Stomach (tissue), 8 donors: ENCODE measurements at regions not wholly inside any gene's neighbourhood (a gene's known extent, or its start where the extent isn't known, plus 50 kb on each side); places are given as distances from the start of the nearest gene placed in this dataset.

Experiments
- DNase-seq, 2 donors: peaks; one replicate each; pipeline versions ENCODE4 v3.0.0 to v3.0.0-alpha.2; 2013 to 2019
- H3K27ac ChIP-seq, 5 donors: fragments of 200-600 bp in 4 of 5; sonication (generic) in 4 of 5; one replicate each; pipeline ENCODE4 v1.5.1; 2013 to 2019; ENCODE audit warnings: mild to moderate bottlenecking in 1 of 5, moderate library complexity in 1 of 5
- H3K27me3 ChIP-seq, 3 donors: fragments of 200-600 bp; sonication (generic); one replicate each; pipeline ENCODE4 v1.5.1; 2017 to 2019; ENCODE audit warnings: mixed run types in 1 of 3
- H3K36me3 ChIP-seq, 4 donors: fragments of 200-600 bp; sonication (generic); 1 replicate in 3 of 4; 2 replicates in 1 of 4; pipeline ENCODE4 v1.5.1; 2016 to 2019
- H3K4me1 ChIP-seq, 4 donors: fragments of 200-600 bp; sonication (generic); one replicate each; pipeline ENCODE4 v1.5.1; 2016 to 2019
- H3K4me3 ChIP-seq, 4 donors: fragments of 200-600 bp; sonication (generic) in 3 of 4; one replicate each; pipeline ENCODE4 v1.5.1; 2016 to 2019; ENCODE audit warnings: mild to moderate bottlenecking in 1 of 4
- H3K9me3 ChIP-seq, 4 donors: fragments of 200-600 bp; sonication (generic); one replicate each; pipeline ENCODE4 v1.5.1; 2016 to 2019
- EP300 ChIP-seq: sonication (generic); formaldehyde crosslinking; IDR thresholded peaks from one replicate; pipeline ENCODE4 v1.6.1; 2017; ENCODE audit warnings: antibody characterized with exemption
- POLR2A ChIP-seq, 4 donors: fragments of 450-650 bp; IDR thresholded peaks; one replicate each; pipeline ENCODE4 v1.6.1; 2016; ENCODE audit warnings: antibody characterized with exemption in 4 of 4, control low read depth in 2 of 4, mild to moderate bottlenecking in 1 of 4, moderate library complexity in 1 of 4
- POLR2AphosphoS5 ChIP-seq, 3 donors: sonication (generic); formaldehyde crosslinking; IDR thresholded peaks; one replicate each; pipeline ENCODE4 v1.6.1; 2016; ENCODE audit warnings: antibody characterized with exemption in 3 of 3
- whole genome bisulfite sequencing, 5 donors: extraction: QIAGEN DNeasy Blood & Tissue Kit in 3 of 5; methylation state at CpG; one replicate each; pipeline versions ENCODE4 v1.1.5 to v1.1.7; 2013 to 2018; 5-methylcytosine and 5-hydroxymethylcytosine counted together
- intact Hi-C: fragments of 100-400 bp; cut with DNase I; formaldehyde crosslinking; loops from one replicate; pipeline ENCODE4 v1.15.1; 2023; ENCODE audit warnings: low total_unique reads
- TF ChIP-seq, protein P1 (sequence below), 7 experiments: fragments of 450-650 bp in 4 of 7; fragments of 200-600 bp in 3 of 7; sonication (generic) in 3 of 7; IDR thresholded peaks; one replicate each; pipeline ENCODE4 v1.5.1; 2016 to 2019; ENCODE audit warnings: antibody characterized with exemption in 7 of 7, control low read depth in 2 of 7, mild to moderate bottlenecking in 1 of 7
- donor health status: healthy with polysubstance abuse.
- donor health status: Bipolar disorder and iron deficiency.
- donor health status: healthy.

DNA sequence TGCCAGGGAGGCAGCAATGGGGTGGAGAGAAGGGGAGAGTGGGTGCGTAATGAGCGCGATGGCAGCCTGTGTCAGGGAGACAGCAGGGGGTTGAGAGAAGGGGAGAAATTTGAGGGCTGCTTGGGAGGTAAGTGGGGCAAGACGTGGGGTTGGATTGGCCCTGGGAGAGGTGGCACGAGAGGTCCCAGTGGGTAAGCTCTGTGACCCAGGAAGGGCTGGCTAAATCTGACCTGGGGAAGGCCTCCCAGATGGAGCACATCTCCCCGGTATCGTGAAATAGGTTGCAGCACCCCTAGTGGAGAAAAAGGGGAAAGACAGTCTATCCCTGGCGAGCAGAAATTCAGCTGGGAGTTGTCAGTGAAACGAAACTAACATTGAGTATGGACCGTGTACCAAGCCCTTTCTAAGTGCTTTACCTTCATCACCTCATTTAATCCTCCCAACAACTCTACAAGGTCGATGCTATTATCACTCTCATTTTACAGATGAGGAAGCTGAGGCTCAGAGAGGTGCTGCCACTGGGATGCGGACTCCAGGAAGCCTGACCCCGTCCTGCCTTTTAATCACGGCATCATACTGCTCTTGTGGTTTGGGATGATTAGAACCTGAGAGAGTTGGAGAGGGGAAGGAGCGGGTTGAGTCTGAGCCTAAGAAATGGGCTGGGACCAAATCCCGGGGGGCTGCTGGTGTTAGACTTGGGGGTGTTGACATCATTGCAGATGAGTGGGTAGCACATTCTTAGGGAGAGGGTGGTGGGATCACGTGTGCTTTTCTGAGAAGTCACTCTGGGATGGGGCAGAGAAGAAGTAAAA is 56.6 kb upstream of the RPL11 start:
- H3K27ac ChIP-seq, result peak overlapping the region in 4 of 5 donors; percentile 70 to 84 (median 74)
- peaks cover 0 to 28% (median 16%) of the 10 kb centered on the region in 4 donors for H3K4me1 ChIP-seq
- H3K36me3 ChIP-seq, result no peaks in the 10 kb centered on the region
- peak; percentile 62 to 87 for DNase-seq
- no peak for TF ChIP-seq EP300
- TF ChIP-seq, protein P1, sequence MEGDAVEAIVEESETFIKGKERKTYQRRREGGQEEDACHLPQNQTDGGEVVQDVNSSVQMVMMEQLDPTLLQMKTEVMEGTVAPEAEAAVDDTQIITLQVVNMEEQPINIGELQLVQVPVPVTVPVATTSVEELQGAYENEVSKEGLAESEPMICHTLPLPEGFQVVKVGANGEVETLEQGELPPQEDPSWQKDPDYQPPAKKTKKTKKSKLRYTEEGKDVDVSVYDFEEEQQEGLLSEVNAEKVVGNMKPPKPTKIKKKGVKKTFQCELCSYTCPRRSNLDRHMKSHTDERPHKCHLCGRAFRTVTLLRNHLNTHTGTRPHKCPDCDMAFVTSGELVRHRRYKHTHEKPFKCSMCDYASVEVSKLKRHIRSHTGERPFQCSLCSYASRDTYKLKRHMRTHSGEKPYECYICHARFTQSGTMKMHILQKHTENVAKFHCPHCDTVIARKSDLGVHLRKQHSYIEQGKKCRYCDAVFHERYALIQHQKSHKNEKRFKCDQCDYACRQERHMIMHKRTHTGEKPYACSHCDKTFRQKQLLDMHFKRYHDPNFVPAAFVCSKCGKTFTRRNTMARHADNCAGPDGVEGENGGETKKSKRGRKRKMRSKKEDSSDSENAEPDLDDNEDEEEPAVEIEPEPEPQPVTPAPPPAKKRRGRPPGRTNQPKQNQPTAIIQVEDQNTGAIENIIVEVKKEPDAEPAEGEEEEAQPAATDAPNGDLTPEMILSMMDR (IDR thresholded peaks at IDR 0.05), result peak in 6 of 7 experiments; percentile 75 to 97 (median 94)
- no peak for TF ChIP-seq POLR2A (IDR thresholded peaks at IDR 0.05)
- TF ChIP-seq POLR2AphosphoS5 (IDR thresholded peaks at IDR 0.05), result peak; percentile 31 to 56 (median 31)
- H3K9me3 ChIP-seq, result no peaks in the 10 kb centered on the region
- WGBS, 5 donors, result 28 to 33% (median 32%) methylated on average over 17 of the region's 17 CpGs
- peak overlapping the region; percentile 29 to 46 (median 38) for H3K4me3 ChIP-seq
- H3K27me3 ChIP-seq, result no peaks in the 10 kb centered on the region
- intact Hi-C loops, result loop anchor here (5.0 kb wide), 1 partner anchor 138 kb away; no protein-coding TSS in a partner anchor

GRCh38 chr1:23634518-23634839 is 57.1 kb upstream of the RPL11 start:
- TF ChIP-seq, protein P1 (IDR thresholded peaks at IDR 0.05), result no peak
- TF ChIP-seq POLR2AphosphoS5 (IDR thresholded peaks at IDR 0.05) (no peak), EP300 (no peak), POLR2A (IDR thresholded peaks at IDR 0.05) (no peak)
- H3K36me3 ChIP-seq, result no peaks in the 10 kb centered on the region
- intact Hi-C loops, result no loop called here
- no peak for DNase-seq
- H3K27ac ChIP-seq, result peak overlapping the region in 4 of 5 donors; percentile 70 to 84 (median 74)
- H3K4me3 ChIP-seq, result no peak overlapping the region
- H3K4me1 ChIP-seq, result peaks cover 0 to 28% (median 16%) of the 10 kb centered on the region in 4 donors
- no peaks in the 10 kb centered on the region for H3K27me3 ChIP-seq
- WGBS, 5 donors, result 67 to 83% (median 72%) methylated on average over 2 of the region's 2 CpGs
- H3K9me3 ChIP-seq, result no peaks in the 10 kb centered on the region

GRCh38 chr1:23632479-23633160 is 59.0 kb upstream of the RPL11 start:
- WGBS, 5 donors, result 91 to 95% (median 94%) methylated on average over 2 of the region's 2 CpGs
- H3K36me3 ChIP-seq, result no peaks in the 10 kb centered on the region
- intact Hi-C loops, result no loop called here

DNA sequence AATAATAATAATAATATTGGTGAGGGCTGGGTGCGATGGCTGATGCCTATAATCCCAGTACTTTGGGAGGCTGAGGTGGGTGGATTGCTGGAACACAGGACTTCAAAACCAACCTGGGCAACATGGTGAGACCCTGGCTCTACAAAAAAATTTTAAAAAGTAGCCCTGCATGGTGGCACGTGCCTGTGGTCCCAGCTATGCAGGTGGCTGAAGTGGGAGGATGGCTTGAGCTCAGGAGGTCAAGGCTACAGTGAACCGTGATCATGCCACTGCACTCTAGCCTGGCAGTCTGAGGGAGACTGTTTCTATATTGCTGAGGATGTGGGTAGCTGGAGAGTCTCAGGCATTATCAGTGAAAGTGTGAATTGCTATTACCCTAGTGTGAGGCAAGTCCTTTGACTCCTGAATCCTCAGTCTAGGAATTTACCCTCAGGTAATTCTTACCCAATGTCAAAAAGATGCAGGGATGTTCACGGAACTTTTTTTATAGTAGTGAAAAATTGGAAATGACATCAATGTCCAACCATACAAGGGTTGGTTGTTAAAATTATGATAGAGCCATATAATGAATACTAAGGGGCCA is 61.8 kb upstream of the RPL11 start:
- DNase-seq, result no peak
- Histone ChIP-seq H3K27me3 (no peaks in the 10 kb centered on the region), H3K4me3 (no peak overlapping the region), H3K27ac (no peak overlapping the region), H3K9me3 (no peaks in the 10 kb centered on the region), H3K36me3 (no peaks in the 10 kb centered on the region), H3K4me1 (peaks cover 0 to 8% (median 4%) of the 10 kb centered on the region in 4 donors)
- intact Hi-C loops, result no loop called here
- 78 to 90% (median 87%) methylated on average over 4 of the region's 4 CpGs for WGBS, 5 donors
- TF ChIP-seq, protein P1 (IDR thresholded peaks at IDR 0.05), result no peak
- TF ChIP-seq POLR2A (IDR thresholded peaks at IDR 0.05), result no peak

More at GRCh38 chr1:23632479-23633160, 59.0 kb upstream of the RPL11 start:
- TF ChIP-seq, protein P1 (IDR thresholded peaks at IDR 0.05), result no peak
- TF ChIP-seq EP300, result no peak
- no peak for TF ChIP-seq POLR2A (IDR thresholded peaks at IDR 0.05)
- TF ChIP-seq POLR2AphosphoS5 (IDR thresholded peaks at IDR 0.05), result no peak
- no peaks in the 10 kb centered on the region for H3K9me3 ChIP-seq
- no peak overlapping the region for H3K27ac ChIP-seq
- no peak overlapping the region for H3K4me3 ChIP-seq
- H3K4me1 ChIP-seq, result peaks cover 0 to 21% (median 12%) of the 10 kb centered on the region in 4 donors
- DNase-seq, result no peak
- no peaks in the 10 kb centered on the region for H3K27me3 ChIP-seq
